ENCODE measurements at regions not wholly inside any gene's neighbourhood (a gene's known extent, or its start where the extent isn't known, plus 50 kb on each side); places are given as distances from the start of the nearest gene placed in this dataset.

DNA sequence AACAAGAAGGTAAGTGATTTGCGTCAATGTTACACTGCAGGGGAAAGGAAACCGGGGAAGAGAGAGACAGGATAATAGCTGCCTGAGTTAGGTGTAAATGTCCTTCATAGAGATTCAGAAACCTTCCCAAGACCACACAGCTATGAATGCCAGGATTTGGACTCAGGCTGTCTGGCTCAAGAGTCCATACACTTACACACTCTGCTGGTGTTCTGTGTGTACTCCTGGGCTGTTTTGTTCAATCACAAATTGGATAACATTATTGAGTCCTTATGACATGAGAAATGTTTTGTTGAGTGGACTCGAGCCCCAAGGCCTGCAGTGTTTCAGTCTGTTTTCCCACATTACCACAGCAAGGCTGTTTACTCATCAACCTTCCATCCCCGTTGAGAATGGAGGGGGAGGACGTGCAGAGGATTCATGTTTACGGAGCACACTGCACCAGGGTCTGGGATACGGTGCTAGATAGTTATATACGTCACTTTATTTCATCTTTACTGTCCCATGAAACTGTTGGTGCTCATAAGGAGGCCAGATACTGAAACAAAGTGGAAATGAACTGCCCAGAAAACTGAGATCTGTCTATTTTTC lies 450.8 kb downstream of the HAPSTR1 start:
- intact Hi-C loops (cut with DNase I), result no loop called here
- no peaks in the 10 kb centered on the region for H3K36me3 ChIP-seq
- no peak overlapping the region for H3K27ac ChIP-seq
- TF ChIP-seq, protein P1, sequence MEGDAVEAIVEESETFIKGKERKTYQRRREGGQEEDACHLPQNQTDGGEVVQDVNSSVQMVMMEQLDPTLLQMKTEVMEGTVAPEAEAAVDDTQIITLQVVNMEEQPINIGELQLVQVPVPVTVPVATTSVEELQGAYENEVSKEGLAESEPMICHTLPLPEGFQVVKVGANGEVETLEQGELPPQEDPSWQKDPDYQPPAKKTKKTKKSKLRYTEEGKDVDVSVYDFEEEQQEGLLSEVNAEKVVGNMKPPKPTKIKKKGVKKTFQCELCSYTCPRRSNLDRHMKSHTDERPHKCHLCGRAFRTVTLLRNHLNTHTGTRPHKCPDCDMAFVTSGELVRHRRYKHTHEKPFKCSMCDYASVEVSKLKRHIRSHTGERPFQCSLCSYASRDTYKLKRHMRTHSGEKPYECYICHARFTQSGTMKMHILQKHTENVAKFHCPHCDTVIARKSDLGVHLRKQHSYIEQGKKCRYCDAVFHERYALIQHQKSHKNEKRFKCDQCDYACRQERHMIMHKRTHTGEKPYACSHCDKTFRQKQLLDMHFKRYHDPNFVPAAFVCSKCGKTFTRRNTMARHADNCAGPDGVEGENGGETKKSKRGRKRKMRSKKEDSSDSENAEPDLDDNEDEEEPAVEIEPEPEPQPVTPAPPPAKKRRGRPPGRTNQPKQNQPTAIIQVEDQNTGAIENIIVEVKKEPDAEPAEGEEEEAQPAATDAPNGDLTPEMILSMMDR (IDR thresholded peaks at IDR 0.05), result no peak
- no peak for TF ChIP-seq EP300 (IDR thresholded peaks at IDR 0.05)
- TF ChIP-seq POLR2AphosphoS5 (IDR thresholded peaks at IDR 0.05), result no peak
- TF ChIP-seq POLR2A (IDR thresholded peaks at IDR 0.05), result no peak
- no peak for DNase-seq
- peaks cover 0 to 4% (median 1%) of the 10 kb centered on the region in 4 donors for H3K9me3 ChIP-seq
- no peaks in the 10 kb centered on the region for H3K4me1 ChIP-seq
- WGBS, 2 donors, result 71 to 82% methylated on average over 8 of the region's 8 CpGs
- H3K27me3 ChIP-seq, result no peaks in the 10 kb centered on the region
- H3K4me3 ChIP-seq, result no peak overlapping the region

DNA sequence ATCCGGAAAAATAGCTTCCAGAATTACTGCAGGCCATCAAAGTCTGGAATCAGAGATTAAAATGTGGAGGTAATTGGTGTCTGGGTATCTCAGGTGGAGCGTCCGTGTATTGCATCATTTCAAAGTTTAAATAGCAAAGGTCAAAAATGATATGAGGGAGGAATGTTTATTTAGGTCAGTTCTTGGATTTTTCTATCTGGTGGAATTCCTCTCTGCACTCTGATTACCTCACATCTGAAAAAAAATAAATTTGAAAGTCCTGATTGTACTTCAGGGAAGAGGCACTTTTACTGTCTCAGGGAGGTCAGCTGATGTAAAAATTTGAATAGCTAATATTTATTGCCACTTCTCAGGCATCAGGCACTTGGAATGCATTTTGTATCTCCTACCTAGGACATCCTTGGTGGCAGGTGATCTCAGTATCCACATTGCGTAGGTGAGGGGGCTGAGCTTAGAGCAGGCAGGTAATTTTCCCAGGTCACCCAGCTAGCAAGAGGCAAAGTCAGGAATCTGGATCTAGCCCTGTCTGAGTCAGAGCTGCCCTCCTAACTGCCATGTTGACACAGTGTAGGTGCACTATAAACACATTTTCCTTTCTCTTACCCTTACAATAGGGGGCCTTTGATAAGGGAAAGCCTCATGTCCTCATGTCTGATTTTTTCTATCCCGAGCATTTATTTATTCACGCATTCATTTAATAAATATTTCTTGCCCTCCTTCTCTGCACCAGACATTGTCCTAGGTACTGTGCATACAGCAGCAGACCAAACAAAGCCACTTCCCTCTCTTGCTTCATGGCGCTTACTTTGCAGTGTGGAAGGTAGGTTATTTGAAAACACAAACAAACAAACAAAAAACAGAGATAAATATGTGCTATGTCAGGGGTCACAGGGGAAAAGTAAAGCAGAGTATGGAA lies 454.3 kb downstream of the HAPSTR1 start:
- intact Hi-C loops (cut with DNase I), result no loop called here

DNA sequence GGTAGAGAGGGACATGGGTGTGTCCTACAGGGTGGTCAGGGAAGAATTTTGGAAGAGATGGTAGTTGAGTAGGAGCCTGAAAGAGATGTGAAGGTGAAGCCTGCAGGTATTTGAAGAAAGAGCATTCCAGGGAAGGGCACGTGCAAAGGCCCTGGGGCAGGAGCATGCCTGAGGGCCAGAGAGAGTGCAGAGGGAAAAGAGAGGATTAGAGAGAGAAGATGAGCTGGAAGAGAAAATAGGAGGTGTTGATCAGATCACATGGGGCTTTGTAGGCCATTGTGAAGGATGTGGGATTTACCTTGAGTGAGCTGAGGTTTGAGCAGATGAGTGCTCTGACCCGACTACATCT lies 455.0 kb downstream of the HAPSTR1 start:
- no peaks in the 10 kb centered on the region for H3K9me3 ChIP-seq
- H3K36me3 ChIP-seq, result no peaks in the 10 kb centered on the region

More for the DNA sequence above, 454.3 kb downstream of the HAPSTR1 start:
- Histone ChIP-seq H3K27ac (no peak overlapping the region), H3K36me3 (no peaks in the 10 kb centered on the region), H3K4me1 (no peaks in the 10 kb centered on the region), H3K4me3 (no peak overlapping the region), H3K9me3 (no peaks in the 10 kb centered on the region), H3K27me3 (no peaks in the 10 kb centered on the region)
- WGBS, 2 donors, result 62 to 83% methylated on average over 7 of the region's 7 CpGs
- no peak for TF ChIP-seq EP300 (IDR thresholded peaks at IDR 0.05)
- TF ChIP-seq POLR2AphosphoS5 (IDR thresholded peaks at IDR 0.05), result no peak
- TF ChIP-seq, protein P1 (IDR thresholded peaks at IDR 0.05), result no peak
- no peak for TF ChIP-seq POLR2A (IDR thresholded peaks at IDR 0.05)
- no peak for DNase-seq

DNA sequence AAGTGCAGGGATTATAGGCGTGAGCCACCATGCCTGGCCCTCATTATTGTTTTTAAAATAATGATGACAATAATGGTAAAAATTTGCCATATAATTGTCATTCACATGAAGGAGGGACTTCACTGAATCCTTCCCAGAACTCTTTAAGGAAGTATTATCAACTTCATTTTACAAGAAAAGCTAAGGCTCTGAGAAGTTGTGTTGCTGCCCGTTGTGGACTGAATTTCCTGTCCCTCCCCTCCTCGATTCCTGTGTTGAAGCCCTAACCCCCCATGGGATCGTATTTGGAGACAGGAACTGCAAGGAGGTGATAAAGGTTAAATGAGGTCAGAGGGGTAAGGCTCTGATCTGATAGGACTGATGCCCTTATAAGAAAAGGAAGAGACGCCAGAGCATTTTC lies 458.0 kb downstream of the HAPSTR1 start:
- H3K9me3 ChIP-seq, result no peaks in the 10 kb centered on the region
- 54 to 82% methylated on average over 5 of the region's 5 CpGs for WGBS, 2 donors
- TF ChIP-seq, protein P1 (IDR thresholded peaks at IDR 0.05), result no peak
- TF ChIP-seq EP300 (IDR thresholded peaks at IDR 0.05) (no peak), POLR2AphosphoS5 (IDR thresholded peaks at IDR 0.05) (no peak), POLR2A (IDR thresholded peaks at IDR 0.05) (no peak)
- no peaks in the 10 kb centered on the region for H3K4me1 ChIP-seq
- no peak overlapping the region for H3K4me3 ChIP-seq
- H3K36me3 ChIP-seq, result no peaks in the 10 kb centered on the region
- no peaks in the 10 kb centered on the region for H3K27me3 ChIP-seq
- no peak for DNase-seq
- intact Hi-C loops (cut with DNase I), result no loop called here
- H3K27ac ChIP-seq, result no peak overlapping the region

More for the DNA sequence above, 455.0 kb downstream of the HAPSTR1 start:
- Histone ChIP-seq H3K4me1 (no peaks in the 10 kb centered on the region), H3K27ac (no peak overlapping the region), H3K4me3 (no peak overlapping the region), H3K27me3 (no peaks in the 10 kb centered on the region)
- intact Hi-C loops (cut with DNase I), result no loop called here
- WGBS, 2 donors, result 91 to 94% methylated on average over 2 of the region's 2 CpGs
- no peak for DNase-seq
- TF ChIP-seq POLR2A (IDR thresholded peaks at IDR 0.05), result no peak
- TF ChIP-seq, protein P1 (IDR thresholded peaks at IDR 0.05), result no peak
- TF ChIP-seq POLR2AphosphoS5 (IDR thresholded peaks at IDR 0.05), result no peak
- TF ChIP-seq EP300 (IDR thresholded peaks at IDR 0.05), result no peak

Data from sigmoid colon (tissue), 6 donors.